Activated T-helper 2 cell treated with anti-CD3 and anti-CD28 coated beads, Interferon-gamma antibody, Interleukin-2, Interleukin-4, amounts not matched to agents 10 μg/mL and 5 μg/mL and 100 μg/mL, durations not matched to agents 14 hours and 24 hours and 36 hours (primary cell): ENCODE measurements at regions not wholly inside any gene's neighbourhood (a gene's known extent, or its start where the extent isn't known, plus 50 kb on each side); places are given as distances from the start of the nearest gene placed in this dataset.

Source experiments
- DNase-seq: peaks from one replicate; pipeline ENCODE4 v3.0.0; 2021; ENCODE audit warnings: low spot score
- H3K27ac Mint-ChIP-seq: one replicate; pipeline ENCODE4 v1.8.0; 2021; ENCODE audit warnings: mixed read lengths
- H3K27me3 Mint-ChIP-seq: one replicate; pipeline ENCODE4 v1.8.0; 2021; ENCODE audit warnings: low read depth, mixed read lengths
- H3K36me3 Mint-ChIP-seq: one replicate; pipeline ENCODE4 v1.8.0; 2021; ENCODE audit warnings: low read depth, mixed read lengths
- H3K4me1 Mint-ChIP-seq: one replicate; pipeline ENCODE4 v1.8.0; 2021; ENCODE audit warnings: low read depth, mixed read lengths
- H3K4me3 Mint-ChIP-seq: one replicate; pipeline ENCODE4 v1.8.0; 2021; ENCODE audit warnings: low read depth, mild to moderate bottlenecking, moderate library complexity, mixed read lengths
- H3K9me3 Mint-ChIP-seq: one replicate; pipeline ENCODE4 v1.8.0; 2021; ENCODE audit warnings: mixed read lengths
- intact Hi-C: fragments of 100-400 bp; cut with micrococcal nuclease; formaldehyde crosslinking; loops from one replicate; pipeline ENCODE4 v1.15.1; 2023

GRCh38 chr4:165718660-165719059 is 154.4 kb upstream of the TLL1 start:
- no peaks in the 10 kb centered on the region for H3K9me3 Mint-ChIP-seq
- no peaks in the 10 kb centered on the region for H3K4me1 Mint-ChIP-seq
- H3K27ac Mint-ChIP-seq: no peak overlapping the region
- no peaks in the 10 kb centered on the region for H3K27me3 Mint-ChIP-seq
- no peak for DNase-seq
- intact Hi-C loops: no loop called here
- no peak overlapping the region for H3K4me3 Mint-ChIP-seq
- H3K36me3 Mint-ChIP-seq: no peaks in the 10 kb centered on the region

DNA sequence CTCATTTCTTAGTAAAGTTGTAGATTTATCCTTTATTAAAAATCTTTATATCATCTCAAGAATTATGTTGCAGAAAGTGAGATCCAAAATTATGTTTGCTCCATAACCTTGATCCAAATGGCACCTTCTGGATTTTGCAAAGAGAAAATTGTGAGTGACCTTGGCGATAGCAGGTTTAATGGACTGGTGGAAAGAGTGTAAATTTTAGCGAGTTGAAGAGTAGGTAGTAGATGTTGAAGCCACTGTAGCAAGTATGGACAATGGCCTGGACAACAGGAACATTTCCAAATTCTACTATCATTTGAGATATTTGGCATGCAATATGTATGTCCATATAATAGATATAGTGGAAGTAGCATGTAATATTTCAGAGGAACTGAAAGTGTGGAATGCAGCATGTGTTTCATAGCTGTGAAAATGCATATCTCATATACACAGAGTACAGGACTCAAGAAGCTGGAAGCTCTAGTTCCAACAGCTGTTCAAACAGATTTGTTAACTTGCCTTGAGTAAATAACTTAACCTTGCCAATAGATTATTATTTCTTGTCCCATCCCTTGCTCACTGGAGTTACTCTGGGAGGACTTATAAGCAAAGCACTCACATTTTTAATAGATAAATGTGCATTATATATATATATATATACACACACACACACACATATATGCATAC is 152.5 kb upstream of the TLL1 start:
- intact Hi-C loops: no loop called here

DNA sequence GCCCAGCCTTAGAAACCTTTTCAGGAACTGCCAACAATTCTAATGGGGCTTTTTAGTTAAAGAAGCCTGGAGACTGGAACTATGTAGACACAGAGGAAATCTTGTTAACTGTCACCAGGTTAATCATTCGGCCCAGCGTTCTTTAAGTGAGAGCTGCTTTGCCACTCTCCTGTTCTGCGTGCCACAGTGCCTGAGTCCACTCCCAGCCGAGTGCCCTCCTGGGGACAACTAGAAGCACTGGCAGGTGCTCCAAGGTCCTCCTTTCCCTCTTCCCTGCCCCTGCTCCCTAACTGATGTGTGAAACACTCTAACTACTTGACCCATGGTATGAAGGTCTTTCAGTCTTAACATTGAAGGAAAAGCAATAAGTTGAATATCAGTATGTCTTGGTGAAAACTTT is 151.2 kb upstream of the TLL1 start:
- DNase-seq: no peak
- H3K4me3 Mint-ChIP-seq: no peak overlapping the region
- H3K9me3 Mint-ChIP-seq: no peaks in the 10 kb centered on the region
- no peaks in the 10 kb centered on the region for H3K27me3 Mint-ChIP-seq
- intact Hi-C loops: no loop called here
- H3K4me1 Mint-ChIP-seq: no peaks in the 10 kb centered on the region
- H3K27ac Mint-ChIP-seq: no peak overlapping the region
- no peaks in the 10 kb centered on the region for H3K36me3 Mint-ChIP-seq

More for the DNA sequence above, 152.5 kb upstream of the TLL1 start:
- Mint-ChIP-seq H3K4me3 (no peak overlapping the region), H3K4me1 (no peaks in the 10 kb centered on the region), H3K9me3 (no peaks in the 10 kb centered on the region), H3K27me3 (no peaks in the 10 kb centered on the region), H3K36me3 (no peaks in the 10 kb centered on the region), H3K27ac (no peak overlapping the region)
- DNase-seq: no peak

DNA sequence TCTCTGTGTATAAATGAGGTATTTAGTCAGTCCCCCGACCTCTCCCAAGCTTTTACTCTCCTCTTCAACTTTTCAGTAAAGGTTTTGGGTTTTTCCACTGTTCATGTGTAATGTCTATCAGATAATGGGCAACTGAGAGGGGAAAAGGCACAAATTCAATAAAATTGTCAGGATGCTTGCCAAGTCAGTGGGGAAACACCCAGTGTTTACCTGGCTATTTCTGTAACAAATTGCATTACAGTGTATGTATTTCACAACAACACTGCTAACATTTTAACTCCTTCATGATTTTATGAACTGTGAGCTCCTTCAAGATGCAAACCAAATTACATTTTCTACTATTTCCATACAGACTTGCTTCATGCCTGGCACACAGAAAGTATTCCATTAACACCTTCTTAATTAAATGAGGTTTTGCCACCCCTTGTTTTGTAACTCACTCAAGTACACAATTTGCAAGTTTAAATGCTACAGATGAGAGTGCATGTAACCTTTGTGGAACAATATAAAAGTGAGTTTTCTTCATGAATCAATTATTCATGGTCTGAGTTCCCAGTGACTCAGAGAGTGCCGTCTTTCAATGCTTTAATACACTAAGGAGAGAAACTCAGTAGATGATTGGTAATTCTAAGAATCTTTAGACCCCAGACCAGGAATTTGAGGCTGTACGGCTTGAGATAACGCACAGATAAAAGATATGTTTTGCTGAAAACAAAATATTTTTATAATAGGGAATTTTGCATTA is 149.8 kb upstream of the TLL1 start:
- no peak overlapping the region for H3K27ac Mint-ChIP-seq
- intact Hi-C loops: no loop called here
- no peaks in the 10 kb centered on the region for H3K36me3 Mint-ChIP-seq
- no peak overlapping the region for H3K4me3 Mint-ChIP-seq
- H3K4me1 Mint-ChIP-seq: no peaks in the 10 kb centered on the region
- DNase-seq: no peak
- no peaks in the 10 kb centered on the region for H3K9me3 Mint-ChIP-seq
- no peaks in the 10 kb centered on the region for H3K27me3 Mint-ChIP-seq

DNA sequence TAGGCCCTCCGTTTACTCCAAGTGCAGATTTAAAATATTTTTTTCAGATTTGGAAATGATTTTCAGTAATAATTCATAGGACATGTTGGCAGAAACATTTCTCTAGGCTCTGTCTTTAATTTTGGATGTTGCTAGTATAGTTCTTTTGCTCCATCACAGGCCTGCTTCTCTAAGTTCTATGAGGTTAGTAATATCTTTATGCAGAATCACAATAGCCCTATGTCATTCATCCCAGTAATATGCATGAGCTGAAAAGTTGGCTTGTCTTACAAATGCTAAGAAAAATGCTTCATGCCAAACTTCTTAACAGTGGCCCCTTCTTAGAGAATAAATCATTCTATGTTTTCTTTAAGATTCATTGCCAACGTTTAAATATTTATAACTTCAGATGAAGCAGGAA is 148.3 kb upstream of the TLL1 start:
- Mint-ChIP-seq H3K36me3 (no peaks in the 10 kb centered on the region), H3K4me3 (no peak overlapping the region), H3K4me1 (no peaks in the 10 kb centered on the region), H3K27me3 (no peaks in the 10 kb centered on the region), H3K9me3 (no peaks in the 10 kb centered on the region), H3K27ac (no peak overlapping the region)
- no peak for DNase-seq
- intact Hi-C loops: no loop called here

DNA sequence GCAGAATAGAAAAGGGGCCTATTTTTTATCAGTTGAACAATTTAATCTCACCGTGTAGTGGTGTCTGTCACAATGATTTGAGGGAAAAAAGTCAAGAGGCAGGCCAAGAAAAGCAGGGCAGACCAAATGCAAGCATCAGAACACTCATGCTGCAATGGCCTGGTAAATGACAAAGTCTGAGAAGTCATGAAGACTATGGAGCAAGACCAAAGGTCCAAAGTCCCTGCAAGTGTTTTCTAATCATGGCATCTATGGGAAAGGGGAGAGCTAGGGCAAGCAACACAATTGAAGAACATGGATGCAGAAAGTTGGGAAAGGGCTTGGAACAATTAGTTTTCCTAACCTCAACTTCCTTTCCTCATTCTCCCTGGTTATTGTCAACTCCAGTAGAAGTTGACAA is 147.7 kb upstream of the TLL1 start:
- no peaks in the 10 kb centered on the region for H3K36me3 Mint-ChIP-seq
- H3K27ac Mint-ChIP-seq: no peak overlapping the region
- H3K9me3 Mint-ChIP-seq: no peaks in the 10 kb centered on the region
- DNase-seq: no peak
- intact Hi-C loops: no loop called here
- H3K27me3 Mint-ChIP-seq: no peaks in the 10 kb centered on the region
- H3K4me1 Mint-ChIP-seq: no peaks in the 10 kb centered on the region
- H3K4me3 Mint-ChIP-seq: no peak overlapping the region

GRCh38 chr4:165726831-165727230 is 146.2 kb upstream of the TLL1 start:
- H3K9me3 Mint-ChIP-seq: no peaks in the 10 kb centered on the region
- intact Hi-C loops: no loop called here
- no peaks in the 10 kb centered on the region for H3K27me3 Mint-ChIP-seq
- H3K4me1 Mint-ChIP-seq: no peaks in the 10 kb centered on the region
- H3K36me3 Mint-ChIP-seq: no peaks in the 10 kb centered on the region
- H3K27ac Mint-ChIP-seq: no peak overlapping the region
- no peak overlapping the region for H3K4me3 Mint-ChIP-seq
- no peak for DNase-seq

GRCh38 chr4:165737309-165737972 is 135.6 kb upstream of the TLL1 start:
- H3K9me3 Mint-ChIP-seq: no peaks in the 10 kb centered on the region
- no peaks in the 10 kb centered on the region for H3K4me1 Mint-ChIP-seq
- no peaks in the 10 kb centered on the region for H3K36me3 Mint-ChIP-seq
- no peak for DNase-seq
- intact Hi-C loops: no loop called here
- H3K4me3 Mint-ChIP-seq: no peak overlapping the region
- H3K27me3 Mint-ChIP-seq: no peaks in the 10 kb centered on the region
- H3K27ac Mint-ChIP-seq: no peak overlapping the region

DNA sequence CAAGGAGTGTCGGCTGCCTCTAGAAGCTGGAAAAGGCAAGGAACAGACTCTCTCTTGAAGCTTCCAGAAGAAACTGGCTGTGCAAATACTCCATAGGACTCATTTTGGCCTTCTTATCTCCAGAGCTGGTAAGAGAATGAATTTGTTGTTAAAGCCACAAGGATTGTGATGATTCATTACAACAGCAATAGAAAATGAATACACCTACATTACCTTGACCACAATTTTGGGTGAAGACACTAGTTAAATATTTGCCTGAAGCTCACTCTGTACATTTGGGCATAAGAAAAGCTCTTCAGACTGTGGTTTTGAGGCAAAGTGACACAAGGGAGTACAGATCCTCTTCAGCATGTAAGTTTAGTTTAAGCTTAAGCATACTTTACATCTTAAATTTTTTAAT is 134.5 kb upstream of the TLL1 start:
- no peaks in the 10 kb centered on the region for H3K4me1 Mint-ChIP-seq
- no peaks in the 10 kb centered on the region for H3K36me3 Mint-ChIP-seq
- no peaks in the 10 kb centered on the region for H3K9me3 Mint-ChIP-seq
- intact Hi-C loops: no loop called here
- H3K27ac Mint-ChIP-seq: no peak overlapping the region
- no peak for DNase-seq
- H3K27me3 Mint-ChIP-seq: no peaks in the 10 kb centered on the region
- H3K4me3 Mint-ChIP-seq: no peak overlapping the region

DNA sequence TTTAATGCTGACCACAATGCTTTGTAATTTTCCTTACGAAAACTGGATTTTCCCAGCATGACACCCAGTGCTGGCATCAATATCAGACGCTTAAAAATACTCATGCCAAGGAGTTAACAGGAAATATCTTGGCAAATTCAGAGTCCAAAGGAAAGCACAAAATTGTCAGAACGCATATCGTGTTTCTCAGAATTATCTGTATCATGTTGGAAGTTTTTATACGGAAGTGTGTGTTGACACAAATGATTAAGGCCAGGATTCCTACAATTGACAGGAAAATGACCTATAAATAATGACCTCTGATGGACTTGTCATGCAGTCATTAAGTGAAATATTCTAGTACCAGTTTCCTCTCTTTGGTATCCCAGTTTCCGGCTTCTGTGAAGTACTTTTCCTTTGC is 132.1 kb upstream of the TLL1 start:
- intact Hi-C loops: no loop called here
- no peak for DNase-seq
- H3K36me3 Mint-ChIP-seq: no peaks in the 10 kb centered on the region
- H3K4me1 Mint-ChIP-seq: no peaks in the 10 kb centered on the region
- no peak overlapping the region for H3K4me3 Mint-ChIP-seq
- no peaks in the 10 kb centered on the region for H3K27me3 Mint-ChIP-seq
- H3K9me3 Mint-ChIP-seq: no peaks in the 10 kb centered on the region
- no peak overlapping the region for H3K27ac Mint-ChIP-seq

DNA sequence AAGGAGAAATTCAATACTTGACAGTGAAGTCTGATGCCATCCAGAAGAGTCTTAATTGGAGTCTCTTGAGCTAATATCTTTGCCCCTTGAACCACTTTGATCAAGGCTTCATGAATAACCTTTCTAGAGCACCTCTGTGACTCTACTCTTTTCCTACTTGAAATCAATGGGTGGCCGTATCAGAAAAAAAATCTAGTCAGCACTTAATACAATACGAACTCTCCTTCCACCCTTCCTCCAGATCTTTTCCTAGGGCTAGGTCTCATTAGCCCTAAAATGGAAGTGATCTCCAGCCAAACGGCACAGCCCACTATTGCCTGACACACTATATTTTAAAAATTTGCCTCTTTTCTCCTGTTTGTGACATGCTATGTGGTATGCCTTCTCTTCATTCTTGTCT is 129.6 kb upstream of the TLL1 start:
- Mint-ChIP-seq H3K9me3 (no peaks in the 10 kb centered on the region), H3K27ac (no peak overlapping the region), H3K4me1 (no peaks in the 10 kb centered on the region), H3K36me3 (no peaks in the 10 kb centered on the region), H3K4me3 (no peak overlapping the region), H3K27me3 (no peaks in the 10 kb centered on the region)
- DNase-seq: no peak
- intact Hi-C loops: no loop called here

DNA sequence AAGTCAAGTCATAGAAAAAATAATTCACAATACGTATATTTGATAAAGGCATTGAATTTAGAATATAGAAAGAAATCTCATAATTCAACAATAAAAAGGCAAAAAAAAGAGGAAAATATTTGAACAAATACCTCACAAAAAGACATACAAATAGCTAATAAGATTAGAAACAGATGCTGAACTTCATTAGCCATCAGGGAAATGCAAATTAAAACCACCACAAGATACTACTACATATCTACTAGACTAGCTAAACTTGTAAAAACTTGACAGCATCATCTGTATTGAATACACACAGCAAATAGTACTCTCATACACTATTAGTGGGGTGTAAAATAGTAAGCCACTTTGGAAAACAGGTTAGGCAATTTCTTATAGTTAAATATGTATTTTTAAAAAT is 128.7 kb upstream of the TLL1 start:
- Mint-ChIP-seq H3K27ac (no peak overlapping the region), H3K4me1 (no peaks in the 10 kb centered on the region), H3K4me3 (no peak overlapping the region), H3K27me3 (no peaks in the 10 kb centered on the region), H3K36me3 (no peaks in the 10 kb centered on the region), H3K9me3 (no peaks in the 10 kb centered on the region)
- intact Hi-C loops: no loop called here
- no peak for DNase-seq

GRCh38 chr4:165748321-165748720 is 124.7 kb upstream of the TLL1 start:
- no peak overlapping the region for H3K4me3 Mint-ChIP-seq
- H3K9me3 Mint-ChIP-seq: no peaks in the 10 kb centered on the region
- H3K36me3 Mint-ChIP-seq: no peaks in the 10 kb centered on the region
- no peaks in the 10 kb centered on the region for H3K27me3 Mint-ChIP-seq
- intact Hi-C loops: no loop called here
- no peak overlapping the region for H3K27ac Mint-ChIP-seq
- H3K4me1 Mint-ChIP-seq: no peaks in the 10 kb centered on the region
- no peak for DNase-seq
